GM20000 (cell line): ENCODE measurements at regions not wholly inside any gene's neighbourhood (a gene's known extent, or its start where the extent isn't known, plus 50 kb on each side); places are given as distances from the start of the nearest gene placed in this dataset.
A peak's percentile ranks its signal among the peaks of the same experiment; 100 is the strongest.

Experiments
- DNase-seq: peaks from one replicate; pipeline ENCODE4 v3.0.0; 2012; ENCODE audit warnings: low spot score
- CTCF ChIP-seq: IDR thresholded peaks from 2 replicates; pipeline ENCODE4 v1.5.1; 2012; ENCODE audit warnings: mild to moderate bottlenecking, control low read depth; ENCODE audit errors: extremely low read depth, missing control alignments

- no peak for TF ChIP-seq CTCF
- DNase-seq: peak; percentile 12
Observed at GRCh38 chr3:82294609-82295008, 533.2 kb upstream of the GBE1 start.

- TF ChIP-seq CTCF: no peak
- DNase-seq: peak; percentile 16
Observed at GRCh38 chr3:82293867-82294266, 532.4 kb upstream of the GBE1 start.

GRCh38 chr3:82293435-82293834 lies 532.0 kb upstream of the GBE1 start:
- TF ChIP-seq CTCF: no peak
- DNase-seq: no peak

- TF ChIP-seq CTCF: no peak
- no peak for DNase-seq
Observed at GRCh38 chr3:82287562-82287961, 526.1 kb upstream of the GBE1 start.

GRCh38 chr3:82281205-82281604 lies 519.8 kb upstream of the GBE1 start:
- TF ChIP-seq CTCF: no peak
- DNase-seq: no peak

GRCh38 chr3:82276992-82277391 lies 515.5 kb upstream of the GBE1 start:
- TF ChIP-seq CTCF: no peak

GRCh38 chr3:82274897-82275296 lies 513.5 kb upstream of the GBE1 start:
- TF ChIP-seq CTCF: no peak
- no peak for DNase-seq

More at GRCh38 chr3:82276992-82277391, 515.5 kb upstream of the GBE1 start:
- DNase-seq: no peak

- DNase-seq: no peak
- no peak for TF ChIP-seq CTCF
Observed at GRCh38 chr3:82265747-82266146, 504.3 kb upstream of the GBE1 start.
